Progenitor cell of endocrine pancreas (in vitro differentiated cells): ENCODE measurements at regions not wholly inside any gene's neighbourhood (a gene's known extent, or its start where the extent isn't known, plus 50 kb on each side); places are given as distances from the start of the nearest gene placed in this dataset.

Source experiments
- DNase-seq: peaks from one replicate; pipeline ENCODE4 v3.0.0; 2021; ENCODE audit warnings: low spot score; ENCODE audit not compliant: unreplicated experiment
- H3K27ac Mint-ChIP-seq: 2 replicates; pipeline ENCODE4 v1.8.0; 2021; ENCODE audit warnings: mild to moderate bottlenecking, moderate library complexity, mixed read lengths
- H3K27me3 Mint-ChIP-seq: 2 replicates; pipeline ENCODE4 v1.8.0; 2021; ENCODE audit warnings: mixed read lengths
- H3K36me3 Mint-ChIP-seq: 2 replicates; pipeline ENCODE4 v1.8.0; 2022; ENCODE audit warnings: mixed read lengths; ENCODE audit not compliant: insufficient read depth
- H3K4me1 Mint-ChIP-seq: 2 replicates; pipeline ENCODE4 v1.8.0; 2021; ENCODE audit warnings: low read depth, mixed read lengths
- H3K4me3 Mint-ChIP-seq: 2 replicates; pipeline ENCODE4 v1.8.0; 2021; ENCODE audit warnings: low read depth, mild to moderate bottlenecking, moderate library complexity, mixed read lengths
- H3K9me3 Mint-ChIP-seq: 2 replicates; pipeline ENCODE4 v1.8.0; 2021; ENCODE audit warnings: low read depth, mixed read lengths
- TF ChIP-seq, protein P1 (sequence below): fragments of 200-600 bp; sonication (generic); IDR thresholded peaks from one replicate; pipeline ENCODE4 v1.5.0; 2021; ENCODE audit warnings: antibody characterized with exemption, mild to moderate bottlenecking; ENCODE audit not compliant: unreplicated experiment

DNA sequence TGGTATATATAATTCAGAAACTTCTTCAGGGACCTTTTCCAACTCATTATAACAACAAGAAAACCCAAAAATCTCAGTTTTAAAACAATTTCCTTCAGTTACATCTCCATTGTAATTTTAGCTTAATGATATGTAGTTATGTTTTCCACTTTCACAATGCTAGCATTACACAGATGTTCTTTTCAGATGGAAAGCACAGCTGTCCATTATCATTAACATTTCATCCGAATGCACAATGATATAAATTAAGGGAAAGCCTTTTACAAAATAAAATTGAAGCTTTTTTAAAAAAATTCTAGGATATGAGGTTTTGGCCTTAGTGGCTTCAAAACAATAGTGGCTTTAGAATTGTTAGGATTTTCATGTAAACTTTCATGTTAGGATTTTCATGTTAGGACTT, 389.2 kb downstream of the ADAM29 start:
- Mint-ChIP-seq H3K9me3 (no peaks in the 10 kb centered on the region), H3K27me3 (no peaks in the 10 kb centered on the region), H3K27ac (no peak overlapping the region), H3K36me3 (no peaks in the 10 kb centered on the region), H3K4me3 (no peak overlapping the region), H3K4me1 (no peaks in the 10 kb centered on the region)
- no peak for DNase-seq
- TF ChIP-seq, protein P1, sequence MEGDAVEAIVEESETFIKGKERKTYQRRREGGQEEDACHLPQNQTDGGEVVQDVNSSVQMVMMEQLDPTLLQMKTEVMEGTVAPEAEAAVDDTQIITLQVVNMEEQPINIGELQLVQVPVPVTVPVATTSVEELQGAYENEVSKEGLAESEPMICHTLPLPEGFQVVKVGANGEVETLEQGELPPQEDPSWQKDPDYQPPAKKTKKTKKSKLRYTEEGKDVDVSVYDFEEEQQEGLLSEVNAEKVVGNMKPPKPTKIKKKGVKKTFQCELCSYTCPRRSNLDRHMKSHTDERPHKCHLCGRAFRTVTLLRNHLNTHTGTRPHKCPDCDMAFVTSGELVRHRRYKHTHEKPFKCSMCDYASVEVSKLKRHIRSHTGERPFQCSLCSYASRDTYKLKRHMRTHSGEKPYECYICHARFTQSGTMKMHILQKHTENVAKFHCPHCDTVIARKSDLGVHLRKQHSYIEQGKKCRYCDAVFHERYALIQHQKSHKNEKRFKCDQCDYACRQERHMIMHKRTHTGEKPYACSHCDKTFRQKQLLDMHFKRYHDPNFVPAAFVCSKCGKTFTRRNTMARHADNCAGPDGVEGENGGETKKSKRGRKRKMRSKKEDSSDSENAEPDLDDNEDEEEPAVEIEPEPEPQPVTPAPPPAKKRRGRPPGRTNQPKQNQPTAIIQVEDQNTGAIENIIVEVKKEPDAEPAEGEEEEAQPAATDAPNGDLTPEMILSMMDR = no peak

DNA sequence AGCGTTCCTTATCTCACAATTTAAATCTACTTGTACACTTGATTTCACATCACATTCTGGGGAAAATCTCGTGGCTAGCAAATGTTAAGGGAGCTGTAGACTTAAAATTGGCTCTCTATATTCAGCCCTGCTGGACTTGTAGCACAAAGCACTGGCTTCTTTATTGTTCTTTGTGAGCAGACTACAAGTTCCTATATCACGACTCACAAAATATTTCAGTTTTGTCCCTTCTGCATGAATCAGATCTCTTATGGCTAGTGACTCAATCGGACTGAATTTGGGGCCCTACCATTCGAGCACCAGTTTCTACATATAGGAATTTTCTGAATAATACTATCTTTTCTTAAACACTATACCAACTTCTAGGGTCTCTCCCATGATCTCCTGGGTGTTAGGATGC, 390.1 kb downstream of the ADAM29 start:
- no peaks in the 10 kb centered on the region for H3K4me1 Mint-ChIP-seq

DNA sequence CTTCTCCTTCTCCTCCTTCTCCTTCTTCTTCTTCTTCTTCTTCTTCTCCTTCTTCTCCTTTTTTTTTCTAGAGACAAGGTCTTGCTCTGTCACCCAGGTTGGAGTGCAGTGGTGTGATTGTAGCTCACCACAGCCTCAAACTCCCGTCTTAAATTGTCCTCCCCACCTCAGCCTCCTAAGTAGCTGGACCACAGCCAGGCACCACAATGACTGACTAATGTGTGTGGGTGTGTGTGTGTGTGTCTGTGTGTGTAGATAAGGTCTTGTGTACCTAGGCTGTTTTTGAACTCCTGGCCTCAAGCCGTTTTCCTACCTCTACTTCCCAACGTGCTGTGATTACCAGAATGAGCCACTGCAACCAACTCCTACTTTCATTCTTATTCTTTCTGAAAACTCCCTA, 390.9 kb downstream of the ADAM29 start:
- no peak overlapping the region for H3K27ac Mint-ChIP-seq
- DNase-seq = no peak

More for the DNA sequence above, 390.1 kb downstream of the ADAM29 start:
- Mint-ChIP-seq H3K27ac (no peak overlapping the region), H3K9me3 (no peaks in the 10 kb centered on the region), H3K27me3 (no peaks in the 10 kb centered on the region), H3K36me3 (no peaks in the 10 kb centered on the region), H3K4me3 (no peak overlapping the region)
- TF ChIP-seq, protein P1 = no peak
- no peak for DNase-seq

DNA sequence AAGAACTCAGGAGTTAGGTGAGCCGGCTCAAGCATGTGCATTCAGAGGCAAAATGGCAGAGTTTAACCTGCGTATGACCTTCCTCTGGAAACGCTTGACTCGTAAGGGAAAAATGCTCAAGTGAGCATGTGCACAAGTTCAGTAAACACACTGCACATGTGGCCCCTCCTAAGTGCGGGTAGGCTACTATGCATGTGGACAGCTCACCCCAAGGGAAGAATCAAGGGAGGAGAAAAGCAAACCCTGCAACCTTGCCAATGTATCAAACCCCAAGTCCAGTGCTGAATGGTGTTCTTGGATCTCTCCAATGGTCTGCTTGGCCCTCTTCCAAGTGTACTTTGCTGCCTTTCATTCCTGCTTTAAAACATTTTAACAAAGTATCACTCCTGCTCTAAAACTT, 407.1 kb downstream of the ADAM29 start:
- Mint-ChIP-seq H3K27ac (no peak overlapping the region), H3K4me3 (no peak overlapping the region), H3K27me3 (no peaks in the 10 kb centered on the region), H3K4me1 (no peaks in the 10 kb centered on the region), H3K36me3 (no peaks in the 10 kb centered on the region), H3K9me3 (no peaks in the 10 kb centered on the region)
- TF ChIP-seq, protein P1 = no peak
- no peak for DNase-seq

More for the DNA sequence above, 390.9 kb downstream of the ADAM29 start:
- TF ChIP-seq, protein P1 = no peak
- Mint-ChIP-seq H3K36me3 (no peaks in the 10 kb centered on the region), H3K27me3 (no peaks in the 10 kb centered on the region), H3K4me3 (no peak overlapping the region), H3K9me3 (no peaks in the 10 kb centered on the region), H3K4me1 (no peaks in the 10 kb centered on the region)

DNA sequence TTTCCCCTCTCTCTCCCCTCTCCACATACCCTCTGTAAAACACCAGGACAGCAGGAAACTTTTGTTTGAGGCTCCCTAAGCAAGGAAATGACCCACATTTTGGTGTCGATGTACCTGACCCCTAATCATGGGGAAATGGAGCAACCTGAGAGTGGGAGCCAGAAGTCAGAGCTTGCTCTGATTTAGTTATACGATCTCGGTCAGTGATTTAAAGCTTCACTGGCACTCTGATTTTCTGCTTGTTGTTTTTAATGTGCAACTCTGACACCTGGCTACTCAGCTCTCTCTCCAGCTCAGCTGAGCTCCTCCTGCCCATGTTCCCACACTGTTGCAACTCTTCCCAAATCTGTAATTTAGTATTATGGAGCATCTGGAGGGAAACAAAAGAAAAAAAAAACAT, 408.6 kb downstream of the ADAM29 start:
- Mint-ChIP-seq H3K9me3 (no peaks in the 10 kb centered on the region), H3K4me1 (no peaks in the 10 kb centered on the region), H3K36me3 (no peaks in the 10 kb centered on the region), H3K4me3 (no peak overlapping the region), H3K27me3 (no peaks in the 10 kb centered on the region), H3K27ac (no peak overlapping the region)
- TF ChIP-seq, protein P1 = no peak
- no peak for DNase-seq

DNA sequence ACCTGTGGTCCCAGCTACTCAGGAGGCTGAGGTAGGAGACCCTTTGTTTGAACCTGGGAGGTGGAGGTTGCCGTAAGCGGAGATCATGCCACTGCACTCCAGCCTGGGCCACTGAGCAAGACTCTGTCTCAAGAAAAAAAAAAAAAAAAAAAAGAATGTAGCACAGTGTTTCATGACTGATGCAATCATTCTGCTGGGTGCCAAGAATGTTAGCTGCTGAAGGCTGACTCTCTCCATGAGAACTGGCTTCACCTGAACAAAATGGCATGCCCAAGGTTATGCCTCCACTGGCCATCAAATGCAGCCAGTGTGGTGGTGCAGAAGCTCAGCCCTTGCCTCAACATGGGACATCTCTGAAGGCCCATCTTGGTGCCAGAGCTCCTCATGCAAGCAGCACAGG, 412.1 kb downstream of the ADAM29 start:
- Mint-ChIP-seq H3K9me3 (no peaks in the 10 kb centered on the region), H3K36me3 (no peaks in the 10 kb centered on the region), H3K4me1 (no peaks in the 10 kb centered on the region), H3K27ac (no peak overlapping the region), H3K4me3 (no peak overlapping the region), H3K27me3 (no peaks in the 10 kb centered on the region)
- TF ChIP-seq, protein P1 = no peak
- no peak for DNase-seq
